ENCODE measurements at regions not wholly inside any gene's neighbourhood (a gene's known extent, or its start where the extent isn't known, plus 50 kb on each side); places are given as distances from the start of the nearest gene placed in this dataset.

DNA sequence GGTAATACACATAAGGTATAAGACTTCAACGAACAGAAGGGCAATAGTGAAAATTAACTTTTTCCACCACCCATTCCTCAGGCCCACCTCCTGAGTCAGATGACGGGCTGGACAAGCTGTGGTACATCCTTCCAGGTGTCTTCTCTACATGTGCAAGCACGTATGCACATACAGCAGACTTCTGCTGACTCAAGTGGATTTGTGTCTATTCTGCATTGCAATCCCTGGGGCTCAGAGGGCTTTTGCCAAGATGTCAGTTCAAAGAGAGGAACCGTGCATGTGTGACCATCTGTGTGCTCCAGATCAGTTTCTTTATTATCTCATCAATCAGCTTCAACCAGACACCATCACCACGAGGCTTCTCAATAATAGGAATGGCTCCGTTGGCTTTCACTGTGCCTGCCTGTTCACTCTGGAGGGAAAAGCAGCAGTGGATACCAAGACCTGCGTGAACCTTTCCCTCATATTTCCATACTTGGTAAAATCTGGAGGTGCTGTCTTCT, 288.4 kb downstream of the MTRR start:
- POLR2A ChIA-PET, result no interaction called here
- DNase-seq (ENCODE audit: low spot score) (no peak), ATAC-seq (no peak)
- Mint-ChIP-seq H3K27me3 (ENCODE audit: low read depth) (no peaks in the 10 kb centered on the region), H3K36me3 (no peaks in the 10 kb centered on the region), H3K4me1 (no peaks in the 10 kb centered on the region), H3K27ac (no peak overlapping the region), H3K4me3 (no peak overlapping the region), H3K9me3 (no peaks in the 10 kb centered on the region)
- TF ChIP-seq CTCF (IDR thresholded peaks at IDR 0.05), result no peak
- TF ChIP-seq NR3C1 (CRISPR knock-in tag; conservative IDR thresholded peaks at IDR 0.05; ENCODE audit: low read depth), result no peak
- TF ChIP-seq, protein P1, sequence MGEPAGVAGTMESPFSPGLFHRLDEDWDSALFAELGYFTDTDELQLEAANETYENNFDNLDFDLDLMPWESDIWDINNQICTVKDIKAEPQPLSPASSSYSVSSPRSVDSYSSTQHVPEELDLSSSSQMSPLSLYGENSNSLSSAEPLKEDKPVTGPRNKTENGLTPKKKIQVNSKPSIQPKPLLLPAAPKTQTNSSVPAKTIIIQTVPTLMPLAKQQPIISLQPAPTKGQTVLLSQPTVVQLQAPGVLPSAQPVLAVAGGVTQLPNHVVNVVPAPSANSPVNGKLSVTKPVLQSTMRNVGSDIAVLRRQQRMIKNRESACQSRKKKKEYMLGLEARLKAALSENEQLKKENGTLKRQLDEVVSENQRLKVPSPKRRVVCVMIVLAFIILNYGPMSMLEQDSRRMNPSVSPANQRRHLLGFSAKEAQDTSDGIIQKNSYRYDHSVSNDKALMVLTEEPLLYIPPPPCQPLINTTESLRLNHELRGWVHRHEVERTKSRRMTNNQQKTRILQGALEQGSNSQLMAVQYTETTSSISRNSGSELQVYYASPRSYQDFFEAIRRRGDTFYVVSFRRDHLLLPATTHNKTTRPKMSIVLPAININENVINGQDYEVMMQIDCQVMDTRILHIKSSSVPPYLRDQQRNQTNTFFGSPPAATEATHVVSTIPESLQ (CRISPR knock-in tag; IDR thresholded peaks at IDR 0.05), result no peak
- TF ChIP-seq SMAD4 (CRISPR knock-in tag; IDR thresholded peaks at IDR 0.05), result no peak
- TF ChIP-seq NFATC4 (CRISPR knock-in tag; IDR thresholded peaks at IDR 0.05), result no peak
- CTCF ChIA-PET, result no interaction called here

- ATAC-seq (no peak), DNase-seq (ENCODE audit: low spot score) (no peak)
- CTCF ChIA-PET, result no interaction called here
- POLR2A ChIA-PET, result no interaction called here
- Mint-ChIP-seq H3K4me1 (peaks cover 11% of the 10 kb centered on the region), H3K4me3 (no peak overlapping the region), H3K27me3 (ENCODE audit: low read depth) (no peaks in the 10 kb centered on the region; the same call in 1 of the 2 replicates), H3K9me3 (no peaks in the 10 kb centered on the region), H3K27ac (no peak overlapping the region), H3K36me3 (no peaks in the 10 kb centered on the region)
- no peak for TF ChIP-seq FOXP1 (CRISPR knock-in tag; IDR thresholded peaks at IDR 0.05; ENCODE audit: borderline replicate concordance)
- TF ChIP-seq TCF7 (CRISPR knock-in tag; IDR thresholded peaks at IDR 0.05; ENCODE audit: low read depth), result no peak
- TF ChIP-seq, protein P2, sequence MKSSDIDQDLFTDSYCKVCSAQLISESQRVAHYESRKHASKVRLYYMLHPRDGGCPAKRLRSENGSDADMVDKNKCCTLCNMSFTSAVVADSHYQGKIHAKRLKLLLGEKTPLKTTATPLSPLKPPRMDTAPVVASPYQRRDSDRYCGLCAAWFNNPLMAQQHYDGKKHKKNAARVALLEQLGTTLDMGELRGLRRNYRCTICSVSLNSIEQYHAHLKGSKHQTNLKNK (CRISPR knock-in tag; IDR thresholded peaks at IDR 0.05), result no peak
- no peak for TF ChIP-seq GRHL2 (CRISPR knock-in tag; IDR thresholded peaks at IDR 0.05; ENCODE audit: insufficient replicate concordance, severe bottlenecking)
These were observed 307.2 kb downstream of the MTRR start for GRCh38 chr5:8176101-8176693.

DNA sequence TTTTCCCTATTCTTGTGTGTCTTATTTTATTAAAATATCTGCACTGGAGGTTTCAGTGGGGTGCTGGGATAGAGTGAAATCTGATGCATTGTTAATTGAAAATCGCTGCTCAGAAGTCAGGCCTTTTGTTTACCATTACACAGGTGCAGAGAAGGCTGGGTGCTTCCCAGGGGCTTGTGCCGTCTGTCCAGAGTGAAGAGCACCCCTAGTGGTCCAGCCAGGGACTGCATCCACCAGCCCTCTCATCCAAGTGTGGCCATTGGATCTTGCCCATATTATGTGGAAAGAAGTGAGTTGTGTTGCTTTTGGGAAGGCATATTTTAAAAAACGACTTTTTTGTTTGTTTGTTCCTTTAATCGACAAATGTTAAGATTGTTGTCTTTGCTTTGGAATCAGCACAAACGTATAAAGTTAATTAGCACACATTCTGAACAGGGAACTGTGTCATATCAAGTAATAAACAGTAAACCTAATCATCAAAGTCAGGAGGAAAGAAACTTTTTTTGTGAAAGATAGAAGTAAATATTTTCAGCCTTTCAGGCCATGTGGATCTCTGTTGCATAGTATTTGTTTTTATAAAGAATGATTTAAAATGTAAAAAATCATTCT, 315.6 kb downstream of the MTRR start:
- H3K27me3 Mint-ChIP-seq (ENCODE audit: low read depth), result no peaks in the 10 kb centered on the region
- no peak overlapping the region for H3K27ac Mint-ChIP-seq
- no peak overlapping the region for H3K4me3 Mint-ChIP-seq
- peaks cover 3% of the 10 kb centered on the region; the same call in 1 of the 2 replicates for H3K9me3 Mint-ChIP-seq
- H3K4me1 Mint-ChIP-seq, result peaks cover 11% of the 10 kb centered on the region
- no peaks in the 10 kb centered on the region for H3K36me3 Mint-ChIP-seq
- no peak for TF ChIP-seq AR (CRISPR knock-in tag; IDR thresholded peaks at IDR 0.05)
- peak; percentile 91 for TF ChIP-seq CTCF (IDR thresholded peaks at IDR 0.05)
- ChIA-PET CTCF (interaction anchor here (0.6 to 1.9 kb wide), 7 partner anchors 10 to 257 kb away, joined by 3 to 16 read pairs (median 5); no protein-coding TSS in a partner anchor), POLR2A (no interaction called here)
- ATAC-seq (peak; percentile 98), DNase-seq (ENCODE audit: low spot score) (peak; percentile 86)
